ENCODE measurements at regions not wholly inside any gene's neighbourhood (a gene's known extent, or its start where the extent isn't known, plus 50 kb on each side); places are given as distances from the start of the nearest gene placed in this dataset.

- no peak for TF ChIP-seq MLX (CRISPR knock-in tag; IDR thresholded peaks at IDR 0.05)
- TF ChIP-seq ZFP62 (CRISPR knock-in tag; IDR thresholded peaks at IDR 0.05) = no peak
These were observed 483.3 kb downstream of the TFAP2B start for GRCh38 chr6:51301962-51302361.
